SK-N-MC (cell line): ENCODE measurements at regions not wholly inside any gene's neighbourhood (a gene's known extent, or its start where the extent isn't known, plus 50 kb on each side); places are given as distances from the start of the nearest gene placed in this dataset.

Experiments
- EZH2 ChIP-seq: fragments of 200-600 bp; sonication (generic); IDR thresholded peaks from one replicate; pipeline ENCODE4 v1.6.1; 2017; ENCODE audit warnings: antibody characterized with exemption
- FOXP2 ChIP-seq: optimal IDR thresholded peaks from 2 replicates; pipeline ENCODE3; 2011; ENCODE audit warnings: mild to moderate bottlenecking, moderate library complexity; ENCODE audit not compliant: insufficient read depth; ENCODE audit errors: extremely low read length, control extremely low read depth
- POLR2AphosphoS5 ChIP-seq: IDR thresholded peaks from 2 replicates; pipeline ENCODE4 v1.6.1; 2012; ENCODE audit warnings: mild to moderate bottlenecking, low read depth, low read length, borderline replicate concordance

GRCh38 chr11:23212807-23213206 lies 352.5 kb upstream of the CCDC179 start:
- TF ChIP-seq POLR2AphosphoS5 (no peak), EZH2 (no peak), FOXP2 (no peak)
